ENCODE measurements at regions not wholly inside any gene's neighbourhood (a gene's known extent, or its start where the extent isn't known, plus 50 kb on each side); places are given as distances from the start of the nearest gene placed in this dataset.

DNA sequence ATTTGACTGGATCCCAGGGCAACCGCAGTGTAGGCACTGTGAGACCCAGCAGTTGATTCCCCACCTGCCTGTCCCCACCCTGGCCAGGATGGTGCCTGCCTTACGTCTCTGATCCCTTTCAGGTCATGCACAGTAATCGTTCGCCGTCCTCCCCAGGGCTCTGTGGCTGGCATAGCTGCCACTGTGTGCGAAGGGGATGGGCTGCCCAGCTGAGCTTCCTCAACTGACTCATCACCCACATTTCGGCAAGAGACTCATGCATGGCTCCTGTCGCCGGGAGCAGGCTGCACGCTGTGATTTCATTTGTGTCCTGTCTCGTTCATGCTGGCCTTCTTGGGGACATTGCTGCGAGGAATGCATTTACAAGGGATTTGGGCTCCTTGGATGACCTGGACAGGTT lies 252.4 kb downstream of the KLF6 start:
- TF ChIP-seq, protein P1, sequence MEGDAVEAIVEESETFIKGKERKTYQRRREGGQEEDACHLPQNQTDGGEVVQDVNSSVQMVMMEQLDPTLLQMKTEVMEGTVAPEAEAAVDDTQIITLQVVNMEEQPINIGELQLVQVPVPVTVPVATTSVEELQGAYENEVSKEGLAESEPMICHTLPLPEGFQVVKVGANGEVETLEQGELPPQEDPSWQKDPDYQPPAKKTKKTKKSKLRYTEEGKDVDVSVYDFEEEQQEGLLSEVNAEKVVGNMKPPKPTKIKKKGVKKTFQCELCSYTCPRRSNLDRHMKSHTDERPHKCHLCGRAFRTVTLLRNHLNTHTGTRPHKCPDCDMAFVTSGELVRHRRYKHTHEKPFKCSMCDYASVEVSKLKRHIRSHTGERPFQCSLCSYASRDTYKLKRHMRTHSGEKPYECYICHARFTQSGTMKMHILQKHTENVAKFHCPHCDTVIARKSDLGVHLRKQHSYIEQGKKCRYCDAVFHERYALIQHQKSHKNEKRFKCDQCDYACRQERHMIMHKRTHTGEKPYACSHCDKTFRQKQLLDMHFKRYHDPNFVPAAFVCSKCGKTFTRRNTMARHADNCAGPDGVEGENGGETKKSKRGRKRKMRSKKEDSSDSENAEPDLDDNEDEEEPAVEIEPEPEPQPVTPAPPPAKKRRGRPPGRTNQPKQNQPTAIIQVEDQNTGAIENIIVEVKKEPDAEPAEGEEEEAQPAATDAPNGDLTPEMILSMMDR (IDR thresholded peaks at IDR 0.05) = no peak
- no peak for TF ChIP-seq POLR2A (IDR thresholded peaks at IDR 0.05)
